ENCODE measurements at regions not wholly inside any gene's neighbourhood (a gene's known extent, or its start where the extent isn't known, plus 50 kb on each side); places are given as distances from the start of the nearest gene placed in this dataset.
A peak's percentile ranks its signal among the peaks of the same experiment; 100 is the strongest.
"Not testable (repeated sequence)": the region's sequence is repeated elsewhere in the genome, so short reads cannot be mapped to it uniquely, and the experiment has no call there.

- no peak for DNase-seq
Measured at GRCh38 chr4:28232376-28232775, 1371.7 kb downstream of the STIM2 start.

GRCh38 chr4:28232951-28233350, 1372.3 kb downstream of the STIM2 start:
- DNase-seq, result no peak

- no peak for DNase-seq
Measured at GRCh38 chr4:28233724-28234123, 1373.1 kb downstream of the STIM2 start.

DNA sequence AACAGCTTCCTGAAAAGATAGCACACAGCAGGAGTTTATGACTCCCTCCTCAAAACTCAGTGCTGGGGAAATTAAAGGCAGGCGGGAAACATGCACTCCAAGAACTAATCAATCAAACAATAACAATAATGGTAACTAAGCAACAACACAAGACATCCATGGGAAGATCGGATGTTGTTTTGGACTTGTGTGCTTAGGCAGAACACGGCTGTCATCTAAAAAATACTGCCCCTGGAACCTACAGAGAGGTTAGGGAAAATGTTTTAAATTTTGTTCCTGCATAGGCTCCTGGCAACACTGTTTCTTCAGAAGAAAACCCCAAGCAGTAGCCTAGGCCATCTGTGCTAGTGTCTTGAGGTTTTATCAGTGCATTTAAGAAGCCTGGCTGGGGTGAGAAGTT, 1378.2 kb downstream of the STIM2 start:
- no peak for DNase-seq

GRCh38 chr4:28241021-28241420, 1380.4 kb downstream of the STIM2 start:
- no peak for DNase-seq

DNA sequence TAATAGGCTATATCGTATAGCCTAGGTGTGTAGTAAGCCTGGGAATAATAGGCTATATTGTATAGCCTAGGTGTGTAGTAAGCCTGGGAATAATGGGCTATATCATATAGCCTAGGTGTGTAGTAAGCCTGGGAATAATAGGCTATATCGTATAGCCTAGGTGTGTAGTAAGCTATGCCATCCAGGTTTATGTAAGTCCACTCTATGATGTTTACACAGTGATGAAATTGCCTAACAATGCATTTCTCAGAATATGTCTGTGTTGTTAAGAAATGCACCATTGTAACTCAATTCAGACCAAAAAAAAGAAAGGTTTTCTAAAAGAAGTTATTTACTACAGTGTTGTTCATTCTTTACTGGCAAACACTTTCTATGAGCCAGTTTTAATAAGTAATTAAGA, 1387.2 kb downstream of the STIM2 start:
- no peak for DNase-seq

- DNase-seq, result no peak
Measured at GRCh38 chr4:28248269-28248668, 1387.6 kb downstream of the STIM2 start.

DNA sequence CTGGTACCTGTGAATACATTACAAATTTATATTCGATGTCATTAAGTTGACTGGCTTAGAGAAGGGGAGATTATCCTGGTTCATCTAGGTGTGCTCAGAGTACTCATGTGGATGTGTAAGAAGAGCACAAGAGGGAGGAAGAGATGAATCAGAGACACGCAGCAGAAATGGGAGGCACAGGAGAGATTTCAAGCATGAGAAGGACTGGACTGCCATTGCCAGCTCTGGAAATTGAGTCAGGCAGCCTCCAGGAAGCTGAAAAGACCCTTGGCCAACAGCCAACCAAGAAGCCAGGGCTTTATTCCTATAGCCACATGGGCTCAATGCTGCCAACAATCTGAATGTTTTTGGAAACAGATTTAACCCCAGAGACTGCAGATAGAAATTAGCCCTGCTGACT, 1390.0 kb downstream of the STIM2 start:
- DNase-seq, result no peak

DNA sequence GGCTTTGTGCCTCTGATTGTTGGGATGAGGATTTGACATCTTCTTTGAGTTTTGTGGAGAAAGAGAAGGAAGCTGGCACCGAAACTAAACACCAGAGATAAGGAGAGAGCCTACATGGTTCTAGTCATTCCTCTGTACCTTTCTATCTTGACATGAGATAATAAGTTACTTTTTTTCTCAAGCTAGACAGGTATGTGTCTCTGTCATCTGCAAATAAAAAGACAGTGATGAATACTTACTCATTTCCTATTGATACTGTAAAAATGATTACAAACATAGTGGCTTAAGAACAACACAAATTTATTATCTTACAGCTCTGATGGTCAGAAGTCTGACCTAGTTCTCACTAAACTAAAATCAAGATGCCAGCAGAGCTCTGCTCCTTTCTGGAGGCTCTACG, 1391.2 kb downstream of the STIM2 start:
- no peak for DNase-seq

- no peak for DNase-seq
Measured at GRCh38 chr4:28254003-28254402, 1393.4 kb downstream of the STIM2 start.

GRCh38 chr4:28256295-28256694, 1395.7 kb downstream of the STIM2 start:
- DNase-seq, result no peak

DNA sequence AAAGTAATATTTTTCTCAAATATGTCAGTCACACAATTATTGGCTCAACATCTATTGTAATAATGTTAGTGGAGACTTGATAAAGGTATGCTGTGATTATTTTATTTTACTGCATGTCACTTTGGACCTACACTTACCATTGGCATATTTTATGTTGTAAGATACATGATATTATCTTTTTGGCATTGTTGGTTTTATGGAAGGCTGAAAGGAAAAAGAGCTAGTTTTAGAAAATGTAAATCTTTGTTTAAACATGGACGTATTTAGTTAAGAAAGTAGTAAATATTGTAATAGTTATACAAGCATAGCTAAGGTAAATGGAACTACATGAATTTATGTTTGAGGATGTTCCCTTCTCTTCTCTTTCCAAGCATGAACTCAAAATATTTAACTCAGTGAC, 1399.3 kb downstream of the STIM2 start:
- no peak for DNase-seq

DNA sequence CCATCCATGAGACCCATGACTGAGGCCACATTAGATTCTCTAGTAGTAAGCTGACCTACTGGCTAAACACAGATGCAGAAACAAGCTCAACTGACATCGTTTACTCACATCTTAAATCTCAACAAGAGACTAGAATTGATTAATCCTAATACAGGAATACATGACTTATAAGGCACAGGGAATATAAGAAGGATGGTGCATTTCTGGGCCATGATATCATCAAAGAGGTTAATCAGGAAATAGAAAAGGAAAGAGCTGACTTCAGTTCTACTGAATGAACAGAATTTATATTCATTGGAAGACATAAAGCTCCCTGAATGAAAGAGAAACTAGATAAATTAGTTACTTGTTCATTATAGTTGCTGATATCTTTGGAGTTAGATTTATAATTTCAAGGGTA, 1406.5 kb downstream of the STIM2 start:
- peak; percentile 45 for DNase-seq

DNA sequence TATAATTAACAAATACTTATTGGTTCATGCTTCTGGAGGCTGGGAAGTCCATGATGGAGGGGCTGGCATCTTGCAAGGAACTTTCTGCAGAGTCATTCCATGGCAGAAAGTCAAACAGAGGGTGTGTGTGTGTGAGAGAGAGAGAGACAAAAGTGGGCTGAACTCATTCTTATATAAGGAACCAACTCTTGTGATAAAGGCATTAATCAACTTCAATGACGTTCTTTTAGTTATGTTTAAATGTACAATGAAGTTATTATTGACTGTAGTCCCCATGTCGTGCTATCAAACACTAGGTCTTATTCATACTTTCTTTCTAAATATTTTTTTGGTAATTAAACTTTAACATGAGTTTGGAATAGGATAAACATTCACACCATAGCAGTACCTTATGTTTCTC, 1408.8 kb downstream of the STIM2 start:
- no peak for DNase-seq

DNA sequence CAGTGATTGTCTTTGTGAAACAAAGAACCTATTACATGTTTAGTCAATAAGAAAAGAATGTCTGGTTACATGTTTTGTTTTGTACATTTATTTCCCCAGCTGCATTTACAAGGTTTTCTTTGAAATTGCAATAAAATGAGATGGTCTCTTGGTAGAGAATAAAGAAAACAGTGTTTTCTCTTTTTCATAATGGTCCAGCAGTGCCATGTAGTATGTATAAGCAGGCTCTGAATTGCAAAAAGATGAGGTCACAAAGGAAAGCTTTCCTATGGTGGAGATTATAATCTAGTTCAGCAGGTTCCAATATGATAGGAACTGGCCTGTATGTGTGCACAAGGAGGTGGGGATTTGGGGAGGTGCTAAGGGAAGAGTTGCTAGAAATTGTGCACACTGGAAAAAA, 1417.3 kb downstream of the STIM2 start:
- peak; percentile 27 for DNase-seq

- DNase-seq, result no peak
Measured at GRCh38 chr4:28278676-28279075, 1418.0 kb downstream of the STIM2 start.

- no peak for DNase-seq
Measured at GRCh38 chr4:28279249-28279648, 1418.6 kb downstream of the STIM2 start.

GRCh38 chr4:28286266-28286665, 1425.6 kb downstream of the STIM2 start:
- DNase-seq, result not testable (repeated sequence)

- DNase-seq, result peak; percentile 100
Measured at GRCh38 chr4:28287831-28288233, 1427.2 kb downstream of the STIM2 start.

DNA sequence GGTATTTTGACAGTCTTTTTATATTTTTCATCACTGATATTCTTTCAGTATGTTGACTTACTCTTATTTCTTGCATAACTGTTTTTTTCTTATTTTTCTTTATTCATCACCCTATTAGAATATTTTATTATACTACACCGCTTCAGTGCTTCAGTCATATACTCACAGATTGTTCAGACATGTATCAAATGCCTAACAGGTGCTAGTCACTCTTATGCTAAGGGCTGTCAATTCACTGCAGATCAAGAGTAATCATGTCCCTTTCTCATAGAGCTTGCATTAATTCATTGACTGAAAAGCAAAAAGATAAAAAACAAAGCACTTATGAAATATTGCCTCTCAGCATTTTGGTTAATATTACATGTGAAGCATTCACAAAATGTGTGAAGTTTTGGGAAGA, 1435.6 kb downstream of the STIM2 start:
- DNase-seq, result no peak

- DNase-seq, result no peak
Measured at GRCh38 chr4:28310926-28311325, 1450.3 kb downstream of the STIM2 start.

GRCh38 chr4:28312497-28312896, 1451.9 kb downstream of the STIM2 start:
- not testable (repeated sequence) for DNase-seq

DNA sequence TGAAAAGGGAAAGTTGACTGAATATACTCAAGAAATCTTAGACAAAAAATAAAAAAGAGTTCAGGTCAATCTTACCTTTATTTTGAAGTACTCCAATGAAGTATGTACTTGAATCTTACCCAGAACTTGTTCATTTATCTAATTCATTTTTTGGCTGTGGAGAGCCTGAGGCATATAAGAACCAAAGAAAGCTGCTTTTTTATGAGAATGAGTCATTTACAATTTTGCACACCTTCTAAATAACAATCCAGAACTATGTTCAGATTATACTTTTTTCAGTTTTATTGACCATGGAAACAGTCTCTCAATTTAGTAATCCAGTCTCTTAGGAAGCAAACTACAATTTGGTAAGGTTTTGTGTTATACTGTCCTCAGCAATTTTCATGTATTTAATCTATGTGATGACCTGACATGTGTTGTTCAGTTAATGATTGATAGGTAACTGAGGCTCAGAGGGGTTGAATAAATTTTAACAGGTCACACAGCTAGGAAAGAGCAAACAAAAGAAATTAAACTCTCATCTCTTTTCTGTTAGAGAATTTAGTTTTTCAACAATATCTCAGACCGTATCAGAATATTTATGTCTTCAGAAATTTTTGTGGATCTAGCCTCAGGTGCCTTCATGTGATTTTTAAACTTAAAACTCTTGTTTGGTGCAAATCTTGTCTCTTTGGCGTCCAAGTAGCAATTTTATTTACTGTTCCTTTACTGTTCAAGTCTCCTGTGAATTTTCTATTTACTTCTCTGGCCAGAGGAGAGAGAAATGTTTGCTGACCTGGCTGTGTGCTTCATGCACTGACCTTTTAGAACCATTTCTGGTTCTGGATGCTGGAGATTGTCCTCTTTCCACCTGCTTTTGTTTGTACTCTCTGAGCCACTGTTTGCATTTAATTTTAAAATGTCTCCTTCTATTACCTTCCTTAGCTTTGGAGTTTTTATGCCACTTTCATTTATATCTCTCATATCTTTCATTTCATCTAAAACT, 1453.4 kb downstream of the STIM2 start:
- DNase-seq, result no peak

DNA sequence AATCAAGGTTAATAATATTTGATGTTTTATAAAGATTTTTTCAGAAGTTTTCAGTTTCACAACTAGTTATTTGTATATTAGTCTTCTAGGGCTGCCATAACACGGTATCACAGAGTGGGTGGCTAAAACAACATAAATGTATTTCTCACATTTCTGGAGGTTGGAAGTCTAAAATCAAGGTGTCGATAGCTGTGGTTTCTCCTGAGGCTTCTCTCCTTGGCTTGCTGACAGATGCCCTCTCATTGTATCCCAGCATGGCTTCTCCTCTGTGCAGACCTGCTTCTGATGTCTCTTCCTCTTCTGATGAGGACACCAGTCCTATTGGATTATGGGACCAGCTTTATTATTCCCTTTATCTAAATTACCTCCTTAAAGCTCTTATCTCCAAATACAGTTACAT, 1456.6 kb downstream of the STIM2 start:
- peak; percentile 13 for DNase-seq

- no peak for DNase-seq
Measured at GRCh38 chr4:28334249-28334648, 1473.6 kb downstream of the STIM2 start.
